H9 (cell line): ENCODE measurements at regions not wholly inside any gene's neighbourhood (a gene's known extent, or its start where the extent isn't known, plus 50 kb on each side); places are given as distances from the start of the nearest gene placed in this dataset.

Experiments used
- DNase-seq: peaks from one replicate; pipeline ENCODE4 v3.0.0-alpha.2; 2017
- H2AFZ ChIP-seq: one replicate; pipeline ENCODE4 v1.6.1; 2013; ENCODE audit warnings: mild to moderate bottlenecking, low read length, control low read depth, moderate library complexity
- H2AK5ac ChIP-seq: 2 replicates; pipeline ENCODE4 v1.6.1; 2013; ENCODE audit warnings: low read length, control low read depth, mixed read lengths; ENCODE audit not compliant: insufficient read length
- H2BK120ac ChIP-seq: one replicate; pipeline ENCODE4 v1.6.1; 2013; ENCODE audit warnings: low read depth, mild to moderate bottlenecking, low read length, control low read depth, inconsistent platforms; ENCODE audit not compliant: poor library complexity, severe bottlenecking
- H2BK12ac ChIP-seq: 2 replicates; pipeline ENCODE4 v1.6.1; 2013; ENCODE audit warnings: low read length, control low read depth, mixed read lengths, low read depth; ENCODE audit not compliant: insufficient read length
- H2BK15ac ChIP-seq: 2 replicates; pipeline ENCODE4 v1.6.1; 2013; ENCODE audit warnings: low read depth, low read length, control low read depth
- H2BK20ac ChIP-seq: one replicate; pipeline ENCODE4 v1.6.1; 2013; ENCODE audit warnings: low read depth, mild to moderate bottlenecking, low read length, control low read depth, inconsistent platforms; ENCODE audit not compliant: poor library complexity, severe bottlenecking
- H2BK5ac ChIP-seq: 2 replicates; pipeline ENCODE4 v1.6.1; 2013; ENCODE audit warnings: low read length, control low read depth, mixed read lengths; ENCODE audit not compliant: insufficient read length
- H3K14ac ChIP-seq: 2 replicates; pipeline ENCODE4 v1.6.1; 2013; ENCODE audit warnings: low read length, control low read depth; ENCODE audit not compliant: insufficient read depth
- H3K18ac ChIP-seq: 2 replicates; pipeline ENCODE4 v1.6.1; 2013; ENCODE audit warnings: low read depth, mild to moderate bottlenecking, mixed read lengths, low read length, control low read depth; ENCODE audit not compliant: insufficient read length
- H3K23ac ChIP-seq: 2 replicates; pipeline ENCODE4 v1.6.1; 2013; ENCODE audit warnings: low read length, control low read depth, mixed read lengths, low read depth; ENCODE audit not compliant: insufficient read length
- H3K23me2 ChIP-seq: 2 replicates; pipeline ENCODE4 v1.6.1; 2013; ENCODE audit warnings: low read depth, mild to moderate bottlenecking, mixed read lengths, low read length, control low read depth; ENCODE audit not compliant: insufficient read length, poor library complexity, severe bottlenecking
- H3K27ac ChIP-seq: 2 replicates; pipeline ENCODE4 v1.5.1; 2013; ENCODE audit warnings: low read length, control low read depth, mixed read lengths, low read depth; ENCODE audit not compliant: insufficient read length
- H3K27me3 ChIP-seq: 2 replicates; pipeline ENCODE4 v1.6.1; 2013; ENCODE audit warnings: low read length, control low read depth, inconsistent platforms; ENCODE audit not compliant: insufficient read depth
- H3K4ac ChIP-seq: 2 replicates; pipeline ENCODE4 v1.6.1; 2013; ENCODE audit warnings: low read depth, mild to moderate bottlenecking, control low read depth, inconsistent platforms, low read length, moderate library complexity
- H3K4me1 ChIP-seq: 2 replicates; pipeline ENCODE4 v1.6.1; 2013; ENCODE audit warnings: low read length, control low read depth, inconsistent platforms; ENCODE audit not compliant: insufficient read depth
- H3K4me2 ChIP-seq: 2 replicates; pipeline ENCODE4 v1.6.1; 2013; ENCODE audit warnings: low read length, control low read depth, mixed read lengths; ENCODE audit not compliant: insufficient read length, insufficient read depth
- H3K56ac ChIP-seq: 2 replicates; pipeline ENCODE4 v1.6.1; 2013; ENCODE audit warnings: low read depth, mild to moderate bottlenecking, mixed read lengths, low read length, control low read depth; ENCODE audit not compliant: insufficient read length
- H3K79me1 ChIP-seq: 2 replicates; pipeline ENCODE4 v1.6.1; 2013; ENCODE audit warnings: low read depth, mild to moderate bottlenecking, moderate library complexity, low read length, control low read depth, inconsistent platforms; ENCODE audit not compliant: insufficient read depth, poor library complexity, severe bottlenecking
- H3K79me2 ChIP-seq: 2 replicates; pipeline ENCODE4 v1.6.1; 2013; ENCODE audit warnings: low read length, control low read depth, inconsistent platforms; ENCODE audit not compliant: insufficient read depth
- H3K9ac ChIP-seq: 2 replicates; pipeline ENCODE4 v1.6.1; 2013; ENCODE audit warnings: low read length, control low read depth, mixed read lengths; ENCODE audit not compliant: insufficient read length; ENCODE audit errors: extremely low read depth
- H3K9me3 ChIP-seq: one replicate; pipeline ENCODE4 v1.6.1; 2013; ENCODE audit warnings: low read depth, low read length, inconsistent platforms; ENCODE audit not compliant: control insufficient read depth
- H3T11ph ChIP-seq: one replicate; pipeline ENCODE4 v1.6.1; 2013; ENCODE audit warnings: mild to moderate bottlenecking, low read length, control low read depth, inconsistent platforms
- H4K20me1 ChIP-seq: one replicate; pipeline ENCODE4 v1.6.1; 2013; ENCODE audit not compliant: control insufficient read depth, insufficient read length, insufficient read depth
- H4K5ac ChIP-seq: 2 replicates; pipeline ENCODE4 v1.6.1; 2013; ENCODE audit warnings: low read depth, mild to moderate bottlenecking, mixed read lengths, low read length, control low read depth; ENCODE audit not compliant: insufficient read length
- H4K8ac ChIP-seq: replicated peaks from 2 replicates; pipeline ENCODE4 v1.6.1; 2013; ENCODE audit warnings: low read length, control low read depth, mixed read lengths, low read depth; ENCODE audit not compliant: insufficient read length
- H4K91ac ChIP-seq: 2 replicates; pipeline ENCODE4 v1.6.1; 2013; ENCODE audit warnings: low read depth, mild to moderate bottlenecking, moderate library complexity, mixed read lengths, low read length, control low read depth; ENCODE audit not compliant: insufficient read length
- H3K27ac Mint-ChIP-seq, 3 experiments: 2 replicates in 2 of 3; 3 replicates in 1 of 3; pipeline ENCODE4 v1.8.0; 2020 to 2021; ENCODE audit warnings: mixed read lengths in 3 of 3, mild to moderate bottlenecking in 1 of 3, moderate library complexity in 1 of 3
- H3K27me3 Mint-ChIP-seq: 2 replicates; pipeline ENCODE4 v1.8.0; 2021; ENCODE audit warnings: low read depth, mild to moderate bottlenecking, moderate library complexity, mixed read lengths
- H3K36me3 Mint-ChIP-seq, 3 experiments: 2 replicates in 2 of 3; 3 replicates in 1 of 3; pipeline ENCODE4 v1.8.0; 2020 to 2021; ENCODE audit warnings: low read depth in 3 of 3, mixed read lengths in 3 of 3; ENCODE audit not compliant: insufficient read depth in 1 of 3
- H3K4me1 Mint-ChIP-seq, 2 experiments: 2 replicates each; pipeline ENCODE4 v1.8.0; 2020; ENCODE audit warnings: mixed read lengths in 2 of 2
- H3K4me3 Mint-ChIP-seq, 2 experiments: 2 replicates in 1 of 2; 3 replicates in 1 of 2; pipeline ENCODE4 v1.8.0; 2020 to 2021; ENCODE audit warnings: mild to moderate bottlenecking in 2 of 2, mixed read lengths in 2 of 2, moderate library complexity in 1 of 2
- H3K9me3 Mint-ChIP-seq, 2 experiments: 2 replicates in 1 of 2; 3 replicates in 1 of 2; pipeline ENCODE4 v1.8.0; 2020; ENCODE audit warnings: mild to moderate bottlenecking in 2 of 2, mixed read lengths in 2 of 2, moderate library complexity in 1 of 2
- WGBS: extraction: QIAGEN DNeasy Blood & Tissue Kit; methylation state at CpG from one replicate; pipeline ENCODE4 v1.1.7; 2013; ENCODE audit warnings: missing lambda C conversion rate, low lambda C conversion rate, mixed read lengths; ENCODE audit not compliant: insufficient read length; ENCODE audit errors: extremely low coverage; 5-methylcytosine and 5-hydroxymethylcytosine counted together
- TF ChIP-seq, protein P1 (sequence below): fragments of 200-600 bp; sonication (generic); conservative IDR thresholded peaks from 3 replicates; pipeline ENCODE4 v1.8.0; 2021; ENCODE audit warnings: antibody characterized with exemption, mild to moderate bottlenecking

DNA sequence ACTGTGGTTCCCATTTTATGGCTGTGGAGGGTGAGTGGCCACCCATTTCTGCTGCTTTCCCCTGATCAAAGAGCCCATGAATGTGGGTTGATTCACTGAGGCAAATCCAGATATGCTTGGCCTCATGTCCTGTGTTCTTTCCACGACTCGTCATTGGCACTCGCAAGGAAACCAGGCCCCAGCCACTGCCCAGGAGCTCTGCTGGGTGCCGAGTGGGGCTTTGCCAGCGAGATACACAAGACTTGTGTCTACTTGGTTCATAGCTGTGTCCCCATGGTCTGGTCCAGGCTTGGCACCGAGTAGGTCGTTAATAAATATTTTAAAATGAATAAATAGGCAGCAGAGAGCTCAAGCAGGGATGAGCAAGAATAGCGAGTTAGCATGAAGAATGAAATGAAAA lies 1291.5 kb downstream of the TBC1D22A start:
- TF ChIP-seq, protein P1, sequence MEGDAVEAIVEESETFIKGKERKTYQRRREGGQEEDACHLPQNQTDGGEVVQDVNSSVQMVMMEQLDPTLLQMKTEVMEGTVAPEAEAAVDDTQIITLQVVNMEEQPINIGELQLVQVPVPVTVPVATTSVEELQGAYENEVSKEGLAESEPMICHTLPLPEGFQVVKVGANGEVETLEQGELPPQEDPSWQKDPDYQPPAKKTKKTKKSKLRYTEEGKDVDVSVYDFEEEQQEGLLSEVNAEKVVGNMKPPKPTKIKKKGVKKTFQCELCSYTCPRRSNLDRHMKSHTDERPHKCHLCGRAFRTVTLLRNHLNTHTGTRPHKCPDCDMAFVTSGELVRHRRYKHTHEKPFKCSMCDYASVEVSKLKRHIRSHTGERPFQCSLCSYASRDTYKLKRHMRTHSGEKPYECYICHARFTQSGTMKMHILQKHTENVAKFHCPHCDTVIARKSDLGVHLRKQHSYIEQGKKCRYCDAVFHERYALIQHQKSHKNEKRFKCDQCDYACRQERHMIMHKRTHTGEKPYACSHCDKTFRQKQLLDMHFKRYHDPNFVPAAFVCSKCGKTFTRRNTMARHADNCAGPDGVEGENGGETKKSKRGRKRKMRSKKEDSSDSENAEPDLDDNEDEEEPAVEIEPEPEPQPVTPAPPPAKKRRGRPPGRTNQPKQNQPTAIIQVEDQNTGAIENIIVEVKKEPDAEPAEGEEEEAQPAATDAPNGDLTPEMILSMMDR = no peak
- H3K9me3 Mint-ChIP-seq = no peaks in the 10 kb centered on the region; a peak in 1 of 5 replicates
- DNase-seq = peak; percentile 13

More for the DNA sequence above, 1291.5 kb downstream of the TBC1D22A start:
- Histone ChIP-seq H3K23me2 (no peaks in the 10 kb centered on the region), H4K8ac (no peak overlapping the region), H3K4ac (no peak overlapping the region), H3K23ac (no peak overlapping the region), H3K79me1 (no peaks in the 10 kb centered on the region), H2BK120ac (no peak overlapping the region), H3K14ac (no peak overlapping the region), H3K18ac (no peak overlapping the region), H3K79me2 (no peaks in the 10 kb centered on the region), H3K56ac (no peak overlapping the region), H3K27me3 (no peaks in the 10 kb centered on the region), H3K4me1 (no peaks in the 10 kb centered on the region), H2AK5ac (no peak overlapping the region), H3K4me2 (no peak overlapping the region), H2BK20ac (no peak overlapping the region), H3T11ph (no peak overlapping the region), H4K20me1 (peaks cover 4% of the 10 kb centered on the region), H3K9me3 (no peaks in the 10 kb centered on the region), H2BK15ac (no peak overlapping the region), H2AFZ (no peak overlapping the region), H2BK5ac (no peak overlapping the region), H4K5ac (no peak overlapping the region), H3K9ac (no peak overlapping the region), H2BK12ac (no peak overlapping the region), H4K91ac (no peak overlapping the region), H3K27ac (no peak overlapping the region)
- no peak overlapping the region for H3K4me3 Mint-ChIP-seq
- H3K27ac Mint-ChIP-seq = no peak overlapping the region; a peak in 1 of 7 replicates
- H3K27me3 Mint-ChIP-seq = peaks cover 12% of the 10 kb centered on the region
- H3K36me3 Mint-ChIP-seq = no peaks in the 10 kb centered on the region; a peak in 1 of 7 replicates
- H3K4me1 Mint-ChIP-seq = no peaks in the 10 kb centered on the region
- WGBS = no CpG with 5 or more reads among the region's 8 CpGs
